ENCODE measurements at regions not wholly inside any gene's neighbourhood (a gene's known extent, or its start where the extent isn't known, plus 50 kb on each side); places are given as distances from the start of the nearest gene placed in this dataset.

DNA sequence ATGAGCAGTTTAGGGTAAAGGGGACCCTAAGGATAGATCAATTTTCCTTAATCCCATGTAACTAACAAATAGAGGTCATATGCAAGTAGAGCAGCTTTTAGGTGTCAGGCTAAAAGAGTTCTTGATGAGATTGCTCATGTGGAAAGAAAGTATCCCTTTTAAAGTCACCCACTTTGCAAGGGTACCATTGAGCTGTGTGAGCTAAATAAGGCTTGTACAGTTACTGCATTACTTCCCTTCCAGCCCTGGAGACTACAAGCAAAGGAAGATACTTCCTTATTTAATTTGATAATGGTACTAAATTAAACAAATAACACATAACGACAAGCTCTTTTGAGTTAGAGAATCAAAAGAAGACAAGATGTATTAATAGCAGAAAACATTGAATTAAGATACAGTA lies 191.7 kb downstream of the TMX1 start:
- FAIRE-seq, result no peak
- TF ChIP-seq, protein P1, sequence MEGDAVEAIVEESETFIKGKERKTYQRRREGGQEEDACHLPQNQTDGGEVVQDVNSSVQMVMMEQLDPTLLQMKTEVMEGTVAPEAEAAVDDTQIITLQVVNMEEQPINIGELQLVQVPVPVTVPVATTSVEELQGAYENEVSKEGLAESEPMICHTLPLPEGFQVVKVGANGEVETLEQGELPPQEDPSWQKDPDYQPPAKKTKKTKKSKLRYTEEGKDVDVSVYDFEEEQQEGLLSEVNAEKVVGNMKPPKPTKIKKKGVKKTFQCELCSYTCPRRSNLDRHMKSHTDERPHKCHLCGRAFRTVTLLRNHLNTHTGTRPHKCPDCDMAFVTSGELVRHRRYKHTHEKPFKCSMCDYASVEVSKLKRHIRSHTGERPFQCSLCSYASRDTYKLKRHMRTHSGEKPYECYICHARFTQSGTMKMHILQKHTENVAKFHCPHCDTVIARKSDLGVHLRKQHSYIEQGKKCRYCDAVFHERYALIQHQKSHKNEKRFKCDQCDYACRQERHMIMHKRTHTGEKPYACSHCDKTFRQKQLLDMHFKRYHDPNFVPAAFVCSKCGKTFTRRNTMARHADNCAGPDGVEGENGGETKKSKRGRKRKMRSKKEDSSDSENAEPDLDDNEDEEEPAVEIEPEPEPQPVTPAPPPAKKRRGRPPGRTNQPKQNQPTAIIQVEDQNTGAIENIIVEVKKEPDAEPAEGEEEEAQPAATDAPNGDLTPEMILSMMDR (IDR thresholded peaks at IDR 0.05; ENCODE audit: insufficient read depth, missing control alignments), result no peak
- no peak for DNase-seq (ENCODE audit: insufficient read length, low spot score)

DNA sequence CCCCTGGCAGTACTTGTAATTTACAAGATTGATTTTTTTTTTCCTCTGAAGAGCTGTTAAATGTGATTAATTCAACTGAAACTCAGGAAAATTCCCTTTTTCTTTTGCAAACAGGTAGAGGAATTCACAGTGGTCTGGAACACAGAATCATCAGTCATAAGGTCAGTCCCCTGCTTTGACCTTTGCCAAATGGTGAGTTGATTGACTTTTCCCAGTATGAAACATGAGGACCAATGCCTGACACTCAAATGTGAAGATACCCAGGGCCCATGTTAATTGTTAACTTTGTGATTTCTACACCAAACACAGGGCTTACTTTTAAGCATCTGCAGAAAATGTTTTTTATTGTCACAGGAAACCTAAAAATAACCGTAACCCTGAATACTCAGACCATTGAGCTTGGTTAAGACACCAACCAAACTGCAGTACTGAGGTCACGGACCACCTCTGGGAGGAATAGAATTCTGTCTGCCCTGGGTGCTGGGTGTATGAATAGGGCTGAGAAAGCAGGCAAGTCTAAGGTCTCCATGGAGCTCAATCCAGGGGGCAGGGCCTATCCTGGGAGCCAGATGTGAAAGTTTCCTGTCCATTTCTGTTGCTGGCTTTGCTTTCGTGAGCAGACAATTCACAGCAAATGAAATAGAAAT lies 192.4 kb downstream of the TMX1 start:
- DNase-seq (ENCODE audit: insufficient read length, low spot score) (no peak), FAIRE-seq (no peak)
- TF ChIP-seq, protein P1 (IDR thresholded peaks at IDR 0.05; ENCODE audit: insufficient read depth, missing control alignments), result no peak

DNA sequence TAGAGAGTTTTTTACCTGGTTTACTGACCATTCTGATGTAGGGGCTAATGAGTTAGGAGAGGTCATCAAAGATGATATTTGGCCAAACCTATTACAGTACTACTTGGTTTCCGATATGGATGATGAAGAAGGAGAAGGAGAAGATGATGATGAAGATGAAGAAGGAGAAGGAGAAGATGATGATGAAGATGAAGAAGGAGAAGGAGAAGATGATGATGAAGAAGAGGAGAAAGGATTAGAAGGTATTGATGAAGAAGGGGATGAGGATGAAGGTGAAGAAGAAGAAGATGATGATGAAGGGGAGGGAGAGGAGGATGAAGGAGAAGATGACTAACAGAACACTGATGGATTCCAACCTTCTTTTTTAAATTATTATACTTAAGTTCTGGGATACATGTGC lies 196.6 kb downstream of the TMX1 start:
- no peak for FAIRE-seq

DNA sequence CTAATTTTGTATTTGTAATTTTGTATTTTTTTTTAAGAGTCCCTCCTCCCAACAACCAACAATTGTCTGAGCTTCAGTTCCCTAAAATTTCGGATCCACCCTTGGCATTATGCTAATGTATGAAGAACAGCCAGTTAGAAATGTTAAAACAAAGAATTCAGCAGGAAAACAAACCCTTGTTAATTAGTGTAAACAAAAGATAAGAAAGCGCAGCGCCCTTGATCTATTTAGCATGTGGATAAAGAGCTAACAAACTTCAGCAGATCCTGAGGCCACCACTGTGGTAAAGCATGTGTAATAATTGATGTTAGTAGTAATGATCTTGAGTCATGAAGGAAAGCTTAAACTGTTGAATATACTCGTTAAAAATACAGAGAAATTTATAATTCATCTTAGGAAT lies 199.8 kb downstream of the TMX1 start:
- TF ChIP-seq, protein P1 (IDR thresholded peaks at IDR 0.05; ENCODE audit: insufficient read depth, missing control alignments), result no peak
- DNase-seq (ENCODE audit: insufficient read length, low spot score) (no peak), FAIRE-seq (no peak)

More for the DNA sequence above, 196.6 kb downstream of the TMX1 start:
- DNase-seq (ENCODE audit: insufficient read length, low spot score), result no peak
- TF ChIP-seq, protein P1 (IDR thresholded peaks at IDR 0.05; ENCODE audit: insufficient read depth, missing control alignments), result no peak

DNA sequence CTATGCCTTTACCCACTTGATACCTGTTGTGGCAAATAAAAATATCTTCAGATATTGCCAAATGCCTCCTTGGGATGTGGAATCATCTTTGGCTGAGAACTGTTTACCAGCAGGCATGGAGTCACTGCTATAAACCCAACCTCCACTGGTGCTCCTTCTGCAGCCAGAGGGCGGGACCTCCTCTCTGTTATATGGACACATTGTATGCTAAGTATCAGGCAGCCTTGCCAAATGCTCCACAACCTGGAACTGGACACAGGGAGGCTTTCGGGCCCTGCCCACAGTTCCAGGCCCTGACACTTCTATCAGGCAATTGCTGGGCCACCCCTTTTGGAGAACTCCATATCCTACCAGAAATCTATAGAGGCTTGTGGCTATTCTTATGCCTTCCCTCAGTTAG lies 201.0 kb downstream of the TMX1 start:
- FAIRE-seq (no peak), DNase-seq (ENCODE audit: insufficient read length, low spot score) (no peak)
- TF ChIP-seq, protein P1 (IDR thresholded peaks at IDR 0.05; ENCODE audit: insufficient read depth, missing control alignments), result no peak

DNA sequence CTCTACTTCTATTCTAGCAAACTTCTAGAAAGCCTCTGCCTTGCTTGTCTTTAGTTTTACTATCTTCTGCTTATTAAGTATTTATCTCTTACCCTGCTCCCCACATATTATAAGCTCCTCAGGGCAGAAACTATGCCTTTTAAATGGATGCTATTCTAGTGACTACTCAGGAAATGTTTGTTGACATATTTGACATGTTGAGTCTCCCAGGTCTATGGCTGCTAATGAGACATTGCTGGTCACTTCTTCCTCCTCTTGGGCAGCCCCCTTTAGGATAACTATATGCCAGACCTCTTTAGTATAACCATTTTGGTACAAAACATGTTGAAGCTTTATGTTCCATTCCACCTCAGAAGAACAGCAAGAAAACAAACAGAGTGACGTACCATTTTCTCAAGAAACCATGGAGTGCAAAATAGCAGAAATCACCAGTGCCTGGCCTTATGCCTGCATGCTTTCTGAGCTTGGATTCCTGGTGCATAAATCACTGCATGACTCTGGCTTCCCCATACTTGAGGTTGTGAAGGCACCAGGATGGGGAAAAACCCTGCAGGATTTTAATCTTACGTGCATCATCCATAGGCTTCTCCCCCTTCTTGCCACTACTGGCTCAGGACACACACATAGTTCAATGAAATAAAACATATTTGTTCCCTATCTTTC lies 202.6 kb downstream of the TMX1 start:
- TF ChIP-seq, protein P1 (IDR thresholded peaks at IDR 0.05; ENCODE audit: insufficient read depth, missing control alignments), result no peak
- no peak for DNase-seq (ENCODE audit: insufficient read length, low spot score)
- FAIRE-seq, result no peak

Measured in D721Med (cell line).